Loucy (cell line): ENCODE measurements at regions not wholly inside any gene's neighbourhood (a gene's known extent, or its start where the extent isn't known, plus 50 kb on each side); places are given as distances from the start of the nearest gene placed in this dataset.

Experiments used
- EZH2phosphoT487 ChIP-seq: fragments of 200-600 bp; IDR thresholded peaks from 2 replicates; pipeline ENCODE4 v1.6.1; 2018; ENCODE audit warnings: antibody characterized with exemption, mild to moderate bottlenecking, moderate library complexity, borderline replicate concordance
- TF ChIP-seq, protein P1 (sequence below): fragments of 200-600 bp; sonication (generic); conservative IDR thresholded peaks from 2 replicates; pipeline ENCODE4 v1.5.1; 2014; ENCODE audit warnings: mild to moderate bottlenecking, antibody characterized with exemption, low read length

DNA sequence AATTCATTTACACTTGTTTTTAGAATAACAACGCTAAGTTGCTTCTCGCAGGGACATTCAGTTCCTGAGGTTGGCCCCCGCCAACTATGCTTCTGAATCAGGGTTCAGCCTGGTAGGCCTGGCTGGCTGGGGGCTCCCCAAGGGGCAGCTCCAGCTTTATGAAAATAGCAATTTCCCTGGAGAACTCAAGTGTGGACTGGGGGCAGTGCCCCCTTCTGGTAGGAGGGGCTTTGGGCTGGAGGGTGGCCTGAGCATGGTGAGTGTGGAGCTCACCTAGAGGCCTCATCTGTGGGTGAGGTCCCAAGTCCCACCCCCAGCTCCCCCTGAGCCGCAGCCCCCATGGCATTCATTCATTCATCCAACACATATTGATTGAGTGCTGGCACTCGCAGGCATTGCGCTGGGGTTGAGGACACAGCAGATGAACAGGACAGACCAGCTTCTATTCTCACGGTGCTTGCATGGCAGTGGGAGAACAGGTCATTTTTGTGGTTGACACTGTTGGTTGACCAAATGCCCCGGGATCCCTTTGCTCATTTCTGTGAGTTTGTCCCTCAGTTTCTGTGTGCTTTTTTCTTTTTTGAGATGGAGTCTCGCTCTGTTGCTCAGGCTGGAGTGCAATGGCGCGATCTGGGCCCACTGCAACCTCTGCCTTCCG, 79.2 kb downstream of the UBIAD1 start:
- TF ChIP-seq, protein P1, sequence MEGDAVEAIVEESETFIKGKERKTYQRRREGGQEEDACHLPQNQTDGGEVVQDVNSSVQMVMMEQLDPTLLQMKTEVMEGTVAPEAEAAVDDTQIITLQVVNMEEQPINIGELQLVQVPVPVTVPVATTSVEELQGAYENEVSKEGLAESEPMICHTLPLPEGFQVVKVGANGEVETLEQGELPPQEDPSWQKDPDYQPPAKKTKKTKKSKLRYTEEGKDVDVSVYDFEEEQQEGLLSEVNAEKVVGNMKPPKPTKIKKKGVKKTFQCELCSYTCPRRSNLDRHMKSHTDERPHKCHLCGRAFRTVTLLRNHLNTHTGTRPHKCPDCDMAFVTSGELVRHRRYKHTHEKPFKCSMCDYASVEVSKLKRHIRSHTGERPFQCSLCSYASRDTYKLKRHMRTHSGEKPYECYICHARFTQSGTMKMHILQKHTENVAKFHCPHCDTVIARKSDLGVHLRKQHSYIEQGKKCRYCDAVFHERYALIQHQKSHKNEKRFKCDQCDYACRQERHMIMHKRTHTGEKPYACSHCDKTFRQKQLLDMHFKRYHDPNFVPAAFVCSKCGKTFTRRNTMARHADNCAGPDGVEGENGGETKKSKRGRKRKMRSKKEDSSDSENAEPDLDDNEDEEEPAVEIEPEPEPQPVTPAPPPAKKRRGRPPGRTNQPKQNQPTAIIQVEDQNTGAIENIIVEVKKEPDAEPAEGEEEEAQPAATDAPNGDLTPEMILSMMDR: peak; percentile 47
- no peak for TF ChIP-seq EZH2phosphoT487
